Activated T-helper 17 cell treated with anti-CD3 and anti-CD28 coated beads, Interleukin-2, amount 50 U/mL, for 72 hours (primary cell): ENCODE measurements at regions not wholly inside any gene's neighbourhood (a gene's known extent, or its start where the extent isn't known, plus 50 kb on each side); places are given as distances from the start of the nearest gene placed in this dataset.

Experiments used
- ATAC-seq: fragments of 150-1000 bp; cut with Tn5 transposase; replicated peaks from 2 replicates; pipeline ENCODE4 v1.10.0; 2021; ENCODE audit warnings: mild to moderate bottlenecking, moderate library complexity
- H3K27ac Mint-ChIP-seq: one replicate; pipeline ENCODE4 v1.8.0; 2022; ENCODE audit warnings: mixed read lengths
- H3K27me3 Mint-ChIP-seq: one replicate; pipeline ENCODE4 v1.8.0; 2022; ENCODE audit warnings: mixed read lengths
- H3K36me3 Mint-ChIP-seq: one replicate; pipeline ENCODE4 v1.8.0; 2022; ENCODE audit warnings: low read depth, mild to moderate bottlenecking, mixed read lengths
- H3K4me1 Mint-ChIP-seq: one replicate; pipeline ENCODE4 v1.8.0; 2022; ENCODE audit warnings: mixed read lengths
- H3K4me3 Mint-ChIP-seq: one replicate; pipeline ENCODE4 v1.8.0; 2022; ENCODE audit warnings: mild to moderate bottlenecking, mixed read lengths
- H3K9me3 Mint-ChIP-seq: one replicate; pipeline ENCODE4 v1.8.0; 2022; ENCODE audit warnings: mixed read lengths

- H3K4me3 Mint-ChIP-seq: no peak overlapping the region
- H3K9me3 Mint-ChIP-seq: no peaks in the 10 kb centered on the region
- H3K27ac Mint-ChIP-seq: no peak overlapping the region
- no peaks in the 10 kb centered on the region for H3K4me1 Mint-ChIP-seq
- H3K27me3 Mint-ChIP-seq: peaks cover 43% of the 10 kb centered on the region
- no peak for ATAC-seq
- H3K36me3 Mint-ChIP-seq: no peaks in the 10 kb centered on the region
These were observed 50.8 kb upstream of the POU3F2 start for GRCh38 chr6:98783578-98783977.
